Smooth muscle cell (in vitro differentiated cells): ENCODE measurements at regions not wholly inside any gene's neighbourhood (a gene's known extent, or its start where the extent isn't known, plus 50 kb on each side); places are given as distances from the start of the nearest gene placed in this dataset.

ENCODE experiments used
- DNase-seq: peaks from one replicate; lab custom pipeline; 2025; ENCODE audit not compliant: unreplicated experiment; lab: John Stamatoyannopoulos, UW
- H2AFZ ChIP-seq: fragments of 200-600 bp; sonication (generic); 2 replicates; pipeline ENCODE4 v1.6.0; 2016; ENCODE audit warnings: antibody characterized with exemption, low read depth, mild to moderate bottlenecking
- H3F3A ChIP-seq: fragments of 200-600 bp; sonication (generic); 2 replicates; pipeline ENCODE4 v1.6.0; 2017; ENCODE audit warnings: antibody characterized with exemption, low read depth
- H3K27ac ChIP-seq: fragments of 200-600 bp; sonication (generic); 2 replicates; pipeline ENCODE4 v1.5.1; 2016; ENCODE audit warnings: low read depth, mild to moderate bottlenecking
- H3K27me3 ChIP-seq: fragments of 200-600 bp; sonication (generic); 2 replicates; pipeline ENCODE4 v1.6.1; 2016; ENCODE audit warnings: low read depth, mild to moderate bottlenecking
- H3K36me3 ChIP-seq: fragments of 200-600 bp; sonication (generic); 2 replicates; pipeline ENCODE4 v1.5.1; 2016; ENCODE audit warnings: low read depth
- H3K4me1 ChIP-seq: fragments of 200-600 bp; sonication (generic); 2 replicates; pipeline ENCODE4 v1.5.1; 2016; ENCODE audit warnings: low read depth
- H3K4me2 ChIP-seq: fragments of 200-600 bp; sonication (generic); 2 replicates; pipeline ENCODE4 v1.6.0; 2016; ENCODE audit warnings: mild to moderate bottlenecking
- H3K4me3 ChIP-seq: fragments of 200-600 bp; sonication (generic); 2 replicates; pipeline ENCODE4 v1.5.1; 2016; ENCODE audit warnings: mild to moderate bottlenecking
- H3K79me2 ChIP-seq: fragments of 200-600 bp; sonication (generic); 2 replicates; pipeline ENCODE4 v1.6.0; 2016; ENCODE audit warnings: low read depth, mild to moderate bottlenecking
- H3K9ac ChIP-seq: fragments of 200-600 bp; sonication (generic); 2 replicates; pipeline ENCODE4 v1.6.0; 2016; ENCODE audit warnings: low read depth
- H3K9me3 ChIP-seq: fragments of 200-600 bp; sonication (generic); replicated peaks from 2 replicates; pipeline ENCODE4 v1.5.1; 2016; ENCODE audit warnings: low read depth
- H4K20me1 ChIP-seq: fragments of 200-600 bp; sonication (generic); 2 replicates; pipeline ENCODE4 v1.6.0; 2016; ENCODE audit warnings: low read depth
- CTCF ChIP-seq: fragments of 200-600 bp; sonication (generic); IDR thresholded peaks from 2 replicates; pipeline ENCODE4 v1.5.1; 2017; ENCODE audit warnings: borderline replicate concordance, mild to moderate bottlenecking, antibody characterized with exemption; ENCODE audit not compliant: insufficient read depth, poor library complexity, severe bottlenecking
- WGBS: methylation state at CpG from one replicate; pipeline ENCODE4 v1.1.7; 2016; ENCODE audit warnings: low lambda C conversion rate; 5-methylcytosine and 5-hydroxymethylcytosine counted together

GRCh38 chr19:30167206-30167868, 204.8 kb upstream of the ZNF536 start:
- Histone ChIP-seq H3K4me3 (no peak overlapping the region), H2AFZ (no peak overlapping the region), H3K4me2 (no peak overlapping the region), H3K27ac (no peak overlapping the region), H3K4me1 (no peaks in the 10 kb centered on the region), H3K9me3 (no peaks in the 10 kb centered on the region), H3K27me3 (no peaks in the 10 kb centered on the region), H4K20me1 (no peaks in the 10 kb centered on the region), H3F3A (no peaks in the 10 kb centered on the region), H3K36me3 (no peaks in the 10 kb centered on the region), H3K9ac (no peak overlapping the region), H3K79me2 (no peaks in the 10 kb centered on the region)
- no peak for TF ChIP-seq CTCF
- DNase-seq: no peak
- 89% methylated on average over 14 of the region's 14 CpGs for whole genome bisulfite sequencing

GRCh38 chr19:30167976-30168635, 204.1 kb upstream of the ZNF536 start:
- Histone ChIP-seq H3K27ac (no peak overlapping the region), H3K79me2 (no peaks in the 10 kb centered on the region), H3K36me3 (no peaks in the 10 kb centered on the region), H4K20me1 (no peaks in the 10 kb centered on the region), H3K4me1 (no peaks in the 10 kb centered on the region), H2AFZ (no peak overlapping the region), H3K27me3 (no peaks in the 10 kb centered on the region), H3K4me2 (no peak overlapping the region), H3K9ac (no peak overlapping the region), H3F3A (no peaks in the 10 kb centered on the region), H3K4me3 (no peak overlapping the region), H3K9me3 (no peaks in the 10 kb centered on the region)
- no peak for DNase-seq
- 90% methylated on average over 13 of the region's 13 CpGs for WGBS
- no peak for TF ChIP-seq CTCF

- DNase-seq: no peak
Observed at GRCh38 chr19:30168760-30169159, 203.4 kb upstream of the ZNF536 start.

More at GRCh38 chr19:30168760-30169159, 203.4 kb upstream of the ZNF536 start:
- TF ChIP-seq CTCF: no peak
- no peaks in the 10 kb centered on the region for H3K4me1 ChIP-seq
- no peaks in the 10 kb centered on the region for H3K36me3 ChIP-seq
- H3K27me3 ChIP-seq: no peaks in the 10 kb centered on the region
- H3K27ac ChIP-seq: no peak overlapping the region
- H3F3A ChIP-seq: no peaks in the 10 kb centered on the region
- no peaks in the 10 kb centered on the region for H4K20me1 ChIP-seq
- no peaks in the 10 kb centered on the region for H3K79me2 ChIP-seq
- no peak overlapping the region for H3K4me2 ChIP-seq
- WGBS: 96% methylated on average over 5 of the region's 5 CpGs
- no peak overlapping the region for H3K4me3 ChIP-seq
- no peak overlapping the region for H3K9ac ChIP-seq
- no peak overlapping the region for H2AFZ ChIP-seq
- no peaks in the 10 kb centered on the region for H3K9me3 ChIP-seq
